Loucy (cell line): ENCODE measurements at regions not wholly inside any gene's neighbourhood (a gene's known extent, or its start where the extent isn't known, plus 50 kb on each side); places are given as distances from the start of the nearest gene placed in this dataset.
A peak's percentile ranks its signal among the peaks of the same experiment; 100 is the strongest.

Experiments used
- H2AFZ ChIP-seq: fragments of 200-600 bp; sonication (generic); 2 replicates; pipeline ENCODE4 v1.6.0; 2016; ENCODE audit warnings: antibody characterized with exemption, mild to moderate bottlenecking, low read length, moderate library complexity
- H3F3A ChIP-seq: fragments of 200-600 bp; 2 replicates; pipeline ENCODE4 v1.6.0; 2016; ENCODE audit warnings: antibody characterized with exemption, low read depth, mild to moderate bottlenecking
- H3K27me3 ChIP-seq: fragments of 200-600 bp; sonication (generic); 2 replicates; pipeline ENCODE4 v1.6.1; 2014; ENCODE audit warnings: low read length, mild to moderate bottlenecking; ENCODE audit not compliant: insufficient read depth, poor library complexity, severe bottlenecking
- H3K36me3 ChIP-seq: fragments of 200-600 bp; sonication (generic); 2 replicates; pipeline ENCODE4 v1.6.1; 2016; ENCODE audit warnings: low read length; ENCODE audit not compliant: insufficient read depth
- H3K4me1 ChIP-seq: fragments of 200-600 bp; sonication (generic); 2 replicates; pipeline ENCODE4 v1.5.1; 2014; ENCODE audit warnings: low read length, mild to moderate bottlenecking; ENCODE audit not compliant: insufficient read depth, poor library complexity, severe bottlenecking
- H3K4me2 ChIP-seq: fragments of 200-600 bp; sonication (generic); 2 replicates; pipeline ENCODE4 v1.6.0; 2014; ENCODE audit warnings: antibody characterized with exemption, low read length, low read depth, mild to moderate bottlenecking; ENCODE audit not compliant: poor library complexity, severe bottlenecking
- H3K4me3 ChIP-seq: fragments of 200-600 bp; sonication (generic); 2 replicates; pipeline ENCODE4 v1.5.1; 2014; ENCODE audit warnings: low read length, mild to moderate bottlenecking, mixed read lengths; ENCODE audit not compliant: poor library complexity, severe bottlenecking
- H3K79me2 ChIP-seq: fragments of 200-600 bp; sonication (generic); 2 replicates; pipeline ENCODE4 v1.6.1; 2014; ENCODE audit warnings: low read length; ENCODE audit not compliant: insufficient read depth
- H3K9ac ChIP-seq: fragments of 200-600 bp; sonication (generic); 2 replicates; pipeline ENCODE4 v1.6.0; 2014; ENCODE audit warnings: mild to moderate bottlenecking, low read depth, low read length, moderate library complexity; ENCODE audit not compliant: poor library complexity, severe bottlenecking
- H3K9me2 ChIP-seq: fragments of 200-600 bp; sonication (generic); replicated peaks from 2 replicates; pipeline ENCODE4 v1.6.1; 2016; ENCODE audit warnings: low read depth, low read length, mixed read lengths
- H3K9me3 ChIP-seq: fragments of 200-600 bp; sonication (generic); 2 replicates; pipeline ENCODE4 v1.6.1; 2014; ENCODE audit warnings: mild to moderate bottlenecking, antibody characterized with exemption, low read length, low read depth; ENCODE audit not compliant: insufficient read depth
- H4K20me1 ChIP-seq: fragments of 200-600 bp; sonication (generic); 2 replicates; pipeline ENCODE4 v1.6.0; 2014; ENCODE audit warnings: antibody characterized with exemption, low read length, mild to moderate bottlenecking; ENCODE audit not compliant: insufficient read depth, poor library complexity, severe bottlenecking
- CTCF ChIP-seq: fragments of 200-600 bp; sonication (generic); conservative IDR thresholded peaks from 2 replicates; pipeline ENCODE4 v1.5.1; 2014; ENCODE audit warnings: mild to moderate bottlenecking, antibody characterized with exemption, low read length
- EZH2phosphoT487 ChIP-seq: fragments of 200-600 bp; IDR thresholded peaks from 2 replicates; pipeline ENCODE4 v1.6.1; 2018; ENCODE audit warnings: antibody characterized with exemption, mild to moderate bottlenecking, moderate library complexity, borderline replicate concordance

GRCh38 chr2:120667981-120668380, 67.7 kb upstream of the GLI2 start:
- no peaks in the 10 kb centered on the region for H3K9me2 ChIP-seq
- no peak for TF ChIP-seq EZH2phosphoT487
- TF ChIP-seq CTCF, result no peak
- H3K79me2 ChIP-seq, result no peaks in the 10 kb centered on the region
- H2AFZ ChIP-seq, result no peak overlapping the region
- no peaks in the 10 kb centered on the region; the same call in 1 of the 2 replicates for H3K9me3 ChIP-seq
- H4K20me1 ChIP-seq, result no peaks in the 10 kb centered on the region
- no peaks in the 10 kb centered on the region for H3K27me3 ChIP-seq
- H3K36me3 ChIP-seq, result no peaks in the 10 kb centered on the region
- H3K9ac ChIP-seq, result no peak overlapping the region
- no peaks in the 10 kb centered on the region for H3K4me1 ChIP-seq
- H3K4me2 ChIP-seq, result no peak overlapping the region
- no peak overlapping the region for H3K4me3 ChIP-seq
- H3F3A ChIP-seq, result no peaks in the 10 kb centered on the region

DNA sequence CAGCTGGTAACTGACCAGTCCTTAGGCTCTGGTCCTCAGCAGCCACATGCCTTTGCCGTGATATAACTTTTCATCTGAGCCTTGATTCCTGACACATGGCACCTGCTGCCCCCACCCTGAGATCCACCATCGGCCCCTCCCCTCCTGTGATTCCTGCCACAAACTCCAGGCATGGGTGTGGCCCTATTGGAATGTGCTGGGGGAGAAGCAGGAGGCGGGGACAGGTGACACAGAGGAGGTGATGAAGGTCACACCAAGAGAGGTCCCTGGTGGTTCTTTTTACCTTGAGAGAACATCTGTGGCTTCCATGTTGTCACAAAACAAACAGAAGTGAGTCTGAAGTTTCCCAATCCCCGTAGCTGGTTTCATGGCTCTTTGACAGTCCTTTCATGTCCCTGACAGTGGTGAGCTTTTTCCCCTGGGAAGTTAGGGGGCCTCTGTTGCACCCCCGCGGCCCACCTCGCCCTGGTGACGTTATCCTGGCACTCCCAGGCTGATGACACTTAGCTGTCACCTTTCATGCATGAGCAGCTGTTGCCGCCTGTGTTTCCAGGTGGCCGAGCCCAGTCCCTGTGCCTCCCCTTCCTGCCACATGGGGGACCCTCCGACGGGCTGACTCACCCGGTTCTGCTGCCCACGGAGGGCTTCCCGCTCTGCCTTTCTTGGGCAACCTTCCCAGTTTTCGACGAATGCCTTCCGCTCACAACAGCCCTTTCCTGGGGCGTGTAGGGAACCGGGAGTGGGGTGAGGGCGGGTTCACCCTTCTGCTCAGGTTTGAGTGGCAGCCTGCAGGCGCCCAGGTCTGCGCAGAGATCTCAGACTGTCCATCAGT, 66.3 kb upstream of the GLI2 start:
- H2AFZ ChIP-seq, result no peak overlapping the region

DNA sequence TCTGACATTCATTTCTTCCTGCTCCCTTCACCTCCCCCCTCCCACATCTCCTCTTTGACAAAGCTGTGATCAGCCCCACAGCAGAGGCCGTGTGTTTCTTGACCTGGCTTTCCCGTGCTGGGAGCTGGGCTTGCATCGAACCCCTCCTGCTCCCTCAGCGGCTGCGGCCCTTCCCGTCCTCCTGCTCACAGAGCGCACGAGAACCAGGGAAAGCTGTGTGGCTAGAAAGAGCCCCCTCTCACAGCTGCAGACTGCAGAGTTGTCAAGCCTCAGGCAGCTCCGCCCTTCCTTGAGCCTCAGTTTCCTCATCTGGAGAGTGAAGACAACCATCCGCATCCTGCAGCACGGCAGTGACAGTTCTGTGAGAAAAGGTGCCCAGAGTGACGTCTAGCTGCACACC, 65.7 kb upstream of the GLI2 start:
- H3K9me3 ChIP-seq, result no peaks in the 10 kb centered on the region
- no peaks in the 10 kb centered on the region for H3K4me1 ChIP-seq
- no peak overlapping the region for H3K9ac ChIP-seq
- no peaks in the 10 kb centered on the region for H3F3A ChIP-seq
- no peaks in the 10 kb centered on the region for H3K79me2 ChIP-seq
- TF ChIP-seq CTCF (no peak), EZH2phosphoT487 (no peak)
- no peaks in the 10 kb centered on the region for H3K36me3 ChIP-seq
- H2AFZ ChIP-seq, result no peak overlapping the region
- no peak overlapping the region for H3K4me3 ChIP-seq
- H3K4me2 ChIP-seq, result no peak overlapping the region
- H3K27me3 ChIP-seq, result no peaks in the 10 kb centered on the region
- no peaks in the 10 kb centered on the region for H3K9me2 ChIP-seq
- H4K20me1 ChIP-seq, result no peaks in the 10 kb centered on the region

More for the DNA sequence above, 66.3 kb upstream of the GLI2 start:
- no peak overlapping the region for H3K4me2 ChIP-seq
- no peaks in the 10 kb centered on the region for H4K20me1 ChIP-seq
- H3K9ac ChIP-seq, result no peak overlapping the region
- no peaks in the 10 kb centered on the region for H3K9me2 ChIP-seq
- no peak overlapping the region for H3K4me3 ChIP-seq
- no peaks in the 10 kb centered on the region for H3K27me3 ChIP-seq
- no peaks in the 10 kb centered on the region for H3K4me1 ChIP-seq
- TF ChIP-seq EZH2phosphoT487 (no peak), CTCF (peak; percentile 36)
- no peaks in the 10 kb centered on the region for H3F3A ChIP-seq
- no peaks in the 10 kb centered on the region; the same call in 1 of the 2 replicates for H3K9me3 ChIP-seq
- H3K36me3 ChIP-seq, result no peaks in the 10 kb centered on the region
- H3K79me2 ChIP-seq, result no peaks in the 10 kb centered on the region
